ENCODE measurements at regions not wholly inside any gene's neighbourhood (a gene's known extent, or its start where the extent isn't known, plus 50 kb on each side); places are given as distances from the start of the nearest gene placed in this dataset.

- Mint-ChIP-seq H3K27ac (ENCODE audit: unreplicated experiment) (peak overlapping the region; percentile 22), H3K4me1 (ENCODE audit: unreplicated experiment) (peaks cover 7% of the 10 kb centered on the region), H3K27me3 (ENCODE audit: unreplicated experiment) (peaks cover 10% of the 10 kb centered on the region), H3K36me3 (ENCODE audit: low read depth, unreplicated experiment) (peaks cover 7% of the 10 kb centered on the region), H3K4me3 (ENCODE audit: unreplicated experiment) (peak overlapping the region; percentile 60), H3K9me3 (ENCODE audit: unreplicated experiment) (no peaks in the 10 kb centered on the region)
- TF ChIP-seq, protein P1, sequence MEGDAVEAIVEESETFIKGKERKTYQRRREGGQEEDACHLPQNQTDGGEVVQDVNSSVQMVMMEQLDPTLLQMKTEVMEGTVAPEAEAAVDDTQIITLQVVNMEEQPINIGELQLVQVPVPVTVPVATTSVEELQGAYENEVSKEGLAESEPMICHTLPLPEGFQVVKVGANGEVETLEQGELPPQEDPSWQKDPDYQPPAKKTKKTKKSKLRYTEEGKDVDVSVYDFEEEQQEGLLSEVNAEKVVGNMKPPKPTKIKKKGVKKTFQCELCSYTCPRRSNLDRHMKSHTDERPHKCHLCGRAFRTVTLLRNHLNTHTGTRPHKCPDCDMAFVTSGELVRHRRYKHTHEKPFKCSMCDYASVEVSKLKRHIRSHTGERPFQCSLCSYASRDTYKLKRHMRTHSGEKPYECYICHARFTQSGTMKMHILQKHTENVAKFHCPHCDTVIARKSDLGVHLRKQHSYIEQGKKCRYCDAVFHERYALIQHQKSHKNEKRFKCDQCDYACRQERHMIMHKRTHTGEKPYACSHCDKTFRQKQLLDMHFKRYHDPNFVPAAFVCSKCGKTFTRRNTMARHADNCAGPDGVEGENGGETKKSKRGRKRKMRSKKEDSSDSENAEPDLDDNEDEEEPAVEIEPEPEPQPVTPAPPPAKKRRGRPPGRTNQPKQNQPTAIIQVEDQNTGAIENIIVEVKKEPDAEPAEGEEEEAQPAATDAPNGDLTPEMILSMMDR (IDR thresholded peaks at IDR 0.05; ENCODE audit: unreplicated experiment) = no peak
- no peak for DNase-seq (ENCODE audit: low spot score)
These were observed 313.0 kb upstream of the MYT1L start for GRCh38 chr2:2644040-2644439.

DNA sequence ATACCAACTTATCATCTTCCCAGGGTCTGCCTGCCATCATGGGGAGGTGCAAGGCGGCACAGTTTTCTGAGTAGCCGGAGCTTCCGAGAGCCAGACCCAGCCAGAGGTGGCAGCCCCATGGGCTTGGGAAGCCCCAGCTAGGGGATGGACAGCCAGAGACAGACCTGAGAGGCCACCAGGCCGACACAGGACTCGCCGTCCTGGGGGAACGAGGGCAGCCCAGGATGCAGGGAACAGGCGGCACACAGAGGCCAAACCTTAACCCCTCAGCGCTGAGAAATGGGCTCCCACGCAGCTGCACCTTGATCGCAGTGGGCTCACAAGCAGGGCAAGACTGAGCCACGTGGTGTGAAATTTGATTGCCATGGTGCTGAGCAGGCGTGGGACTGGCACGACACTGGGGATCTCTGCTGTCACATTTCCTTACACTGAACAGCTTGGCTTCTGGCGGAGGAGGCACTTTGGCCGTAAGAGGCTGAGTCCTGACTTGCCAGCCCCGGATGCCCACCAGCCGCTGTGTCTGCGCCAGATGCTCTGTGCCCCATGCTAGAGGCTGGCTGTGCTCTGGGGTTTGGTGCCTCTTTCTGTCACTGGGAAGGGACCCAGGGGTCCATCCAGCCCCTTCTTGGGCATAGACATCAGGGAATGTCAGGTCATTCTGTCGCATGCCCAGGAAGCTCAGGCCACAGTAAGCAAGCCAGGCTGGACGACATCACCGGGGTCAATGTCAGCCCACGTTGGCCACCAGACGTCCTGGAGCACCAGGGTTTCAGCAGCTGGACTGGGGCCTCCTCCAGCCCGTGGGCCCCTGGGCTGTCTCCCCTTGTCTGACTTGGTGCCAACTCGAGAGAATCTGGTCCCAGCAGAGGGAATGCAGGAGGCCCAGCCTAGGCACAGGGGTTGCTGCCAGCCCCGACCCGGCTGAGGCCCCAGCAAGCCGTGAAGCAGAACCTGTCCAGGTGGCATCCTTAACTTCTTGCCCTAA lies 312.1 kb upstream of the MYT1L start:
- no peak overlapping the region for H3K27ac Mint-ChIP-seq (ENCODE audit: unreplicated experiment)
- peaks cover 10% of the 10 kb centered on the region for H3K27me3 Mint-ChIP-seq (ENCODE audit: unreplicated experiment)
- TF ChIP-seq, protein P1 (IDR thresholded peaks at IDR 0.05; ENCODE audit: unreplicated experiment) = no peak
- peaks cover 3% of the 10 kb centered on the region for H3K4me1 Mint-ChIP-seq (ENCODE audit: unreplicated experiment)
- H3K4me3 Mint-ChIP-seq (ENCODE audit: unreplicated experiment) = no peak overlapping the region
- DNase-seq (ENCODE audit: low spot score) = no peak
- peaks cover 7% of the 10 kb centered on the region for H3K36me3 Mint-ChIP-seq (ENCODE audit: low read depth, unreplicated experiment)
- H3K9me3 Mint-ChIP-seq (ENCODE audit: unreplicated experiment) = no peaks in the 10 kb centered on the region

GRCh38 chr2:2641541-2642410 lies 310.7 kb upstream of the MYT1L start:
- Mint-ChIP-seq H3K27me3 (ENCODE audit: unreplicated experiment) (peaks cover 10% of the 10 kb centered on the region), H3K27ac (ENCODE audit: unreplicated experiment) (no peak overlapping the region), H3K4me1 (ENCODE audit: unreplicated experiment) (peaks cover 3% of the 10 kb centered on the region), H3K36me3 (ENCODE audit: low read depth, unreplicated experiment) (peaks cover 7% of the 10 kb centered on the region), H3K4me3 (ENCODE audit: unreplicated experiment) (no peak overlapping the region), H3K9me3 (ENCODE audit: unreplicated experiment) (no peaks in the 10 kb centered on the region)
- TF ChIP-seq, protein P1 (IDR thresholded peaks at IDR 0.05; ENCODE audit: unreplicated experiment) = no peak
- DNase-seq (ENCODE audit: low spot score) = no peak

GRCh38 chr2:2640818-2641217 lies 309.7 kb upstream of the MYT1L start:
- Mint-ChIP-seq H3K27me3 (ENCODE audit: unreplicated experiment) (peaks cover 10% of the 10 kb centered on the region), H3K36me3 (ENCODE audit: low read depth, unreplicated experiment) (peaks cover 7% of the 10 kb centered on the region), H3K27ac (ENCODE audit: unreplicated experiment) (no peak overlapping the region), H3K4me3 (ENCODE audit: unreplicated experiment) (no peak overlapping the region), H3K4me1 (ENCODE audit: unreplicated experiment) (peaks cover 3% of the 10 kb centered on the region), H3K9me3 (ENCODE audit: unreplicated experiment) (no peaks in the 10 kb centered on the region)
- no peak for DNase-seq (ENCODE audit: low spot score)
- TF ChIP-seq, protein P1 (IDR thresholded peaks at IDR 0.05; ENCODE audit: unreplicated experiment) = no peak

All from endothelial cell (in vitro differentiated cells).